HG03439 (cell line): ENCODE measurements at regions not wholly inside any gene's neighbourhood (a gene's known extent, or its start where the extent isn't known, plus 50 kb on each side); places are given as distances from the start of the nearest gene placed in this dataset.
"Not testable (repeated sequence)": the region's sequence is repeated elsewhere in the genome, so short reads cannot be mapped to it uniquely, and the experiment has no call there.

Experiments used
- ATAC-seq: cut with Tn5 transposase; IDR thresholded peaks from one replicate; pipeline ENCODE4 v1.9.1; 2021; ENCODE audit warnings: mild to moderate bottlenecking, moderate library complexity; ENCODE audit not compliant: unreplicated experiment

GRCh38 chr2:2732331-2733119 lies 401.4 kb upstream of the MYT1L start:
- no peak for ATAC-seq

GRCh38 chr2:2731816-2732284 lies 400.8 kb upstream of the MYT1L start:
- ATAC-seq = no peak

GRCh38 chr2:2731101-2731815 lies 400.2 kb upstream of the MYT1L start:
- no peak for ATAC-seq

GRCh38 chr2:2730301-2730833 lies 399.3 kb upstream of the MYT1L start:
- ATAC-seq = no peak

- no peak for ATAC-seq
Measured at GRCh38 chr2:2729246-2729645, 398.2 kb upstream of the MYT1L start.

- ATAC-seq = no peak
Measured at GRCh38 chr2:2728635-2729034, 397.6 kb upstream of the MYT1L start.

GRCh38 chr2:2727876-2728511 lies 396.9 kb upstream of the MYT1L start:
- no peak for ATAC-seq

- ATAC-seq = no peak
Measured at GRCh38 chr2:2726163-2726562, 395.1 kb upstream of the MYT1L start.

GRCh38 chr2:2723064-2723463 lies 392.0 kb upstream of the MYT1L start:
- no peak for ATAC-seq

- no peak for ATAC-seq
Measured at GRCh38 chr2:2721296-2721835, 390.3 kb upstream of the MYT1L start.

- not testable (repeated sequence) for ATAC-seq
Measured at GRCh38 chr2:2720806-2721205, 389.7 kb upstream of the MYT1L start.

- no peak for ATAC-seq
Measured at GRCh38 chr2:2720351-2720750, 389.3 kb upstream of the MYT1L start.

- no peak for ATAC-seq
Measured at GRCh38 chr2:2719781-2720180, 388.7 kb upstream of the MYT1L start.

- ATAC-seq = no peak
Measured at GRCh38 chr2:2719015-2719414, 387.9 kb upstream of the MYT1L start.

- ATAC-seq = no peak
Measured at GRCh38 chr2:2717406-2717805, 386.3 kb upstream of the MYT1L start.

GRCh38 chr2:2716771-2717170 lies 385.7 kb upstream of the MYT1L start:
- ATAC-seq = no peak

- ATAC-seq = no peak
Measured at GRCh38 chr2:2715036-2715818, 384.2 kb upstream of the MYT1L start.

GRCh38 chr2:2714408-2714807 lies 383.3 kb upstream of the MYT1L start:
- ATAC-seq = no peak

GRCh38 chr2:2709431-2709770 lies 378.3 kb upstream of the MYT1L start:
- no peak for ATAC-seq

GRCh38 chr2:2708575-2709430 lies 377.7 kb upstream of the MYT1L start:
- ATAC-seq = no peak
